CD4-positive, alpha-beta T cell treated with Interleukin-6 for 4 hours (primary cell): ENCODE measurements at regions not wholly inside any gene's neighbourhood (a gene's known extent, or its start where the extent isn't known, plus 50 kb on each side); places are given as distances from the start of the nearest gene placed in this dataset.

Experiments
- DNase-seq: peaks from one replicate; pipeline ENCODE4 v3.0.0-alpha.2; 2020; ENCODE audit warnings: mixed read lengths

DNA sequence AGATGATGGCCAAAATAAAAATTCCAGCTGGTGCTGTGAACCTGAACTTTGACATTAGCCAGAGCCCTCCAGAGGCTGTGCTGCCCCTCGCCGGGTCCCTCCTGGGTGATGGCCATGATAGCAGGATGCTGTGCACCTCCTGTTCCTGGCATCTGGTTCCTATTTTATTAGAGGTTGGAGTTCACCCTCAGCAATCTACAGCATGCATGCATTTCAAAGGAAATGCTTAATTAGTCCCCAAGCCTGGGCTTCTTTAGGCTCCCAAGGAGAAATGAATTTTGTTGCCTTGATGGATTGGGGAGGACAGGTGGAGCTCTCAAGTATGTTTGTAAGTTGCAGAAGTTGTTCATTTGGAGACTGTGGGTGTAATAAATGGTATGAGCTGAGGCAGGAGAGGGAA is 166.9 kb downstream of the GLI2 start:
- no peak for DNase-seq

DNA sequence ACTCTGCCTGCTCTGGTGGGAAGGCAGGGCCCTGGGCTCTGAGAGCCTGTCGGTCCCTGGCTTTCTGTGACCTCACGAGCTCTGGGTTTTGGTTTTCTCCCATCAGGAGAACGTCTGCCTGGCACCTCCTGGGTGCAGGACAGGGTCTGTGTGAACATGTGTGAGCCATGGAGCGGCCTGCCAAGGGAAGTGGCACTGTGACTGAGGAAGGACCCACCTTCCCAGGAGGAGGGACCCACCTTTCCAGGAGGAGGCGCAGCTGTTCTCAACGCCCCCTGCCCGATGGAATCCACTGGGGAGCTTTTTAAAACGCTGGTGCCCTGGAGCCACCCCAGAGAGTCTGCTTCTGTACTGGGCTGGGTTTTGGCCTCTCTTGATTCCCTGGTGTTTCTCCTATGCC is 168.7 kb downstream of the GLI2 start:
- no peak for DNase-seq

DNA sequence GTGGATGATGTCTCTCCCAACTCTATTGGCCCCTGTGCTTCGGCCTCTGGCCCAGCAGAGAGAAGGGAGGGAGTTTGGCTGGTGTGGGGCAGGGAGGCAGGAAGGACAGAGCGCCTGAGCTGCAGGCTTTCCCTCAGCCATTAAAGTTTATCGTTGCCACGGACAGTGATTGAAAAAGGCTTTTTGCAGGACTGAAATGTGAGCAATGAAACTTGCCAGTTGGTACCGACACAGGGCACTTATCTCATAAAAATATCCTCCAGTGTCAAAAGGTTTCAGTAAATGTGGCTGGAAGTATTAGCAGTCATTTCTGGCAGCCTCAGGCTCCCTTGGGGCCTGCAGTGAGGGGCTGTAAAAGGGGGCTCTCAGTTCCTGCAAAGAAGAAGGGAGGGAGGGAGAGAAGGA is 169.2 kb downstream of the GLI2 start:
- no peak for DNase-seq

DNA sequence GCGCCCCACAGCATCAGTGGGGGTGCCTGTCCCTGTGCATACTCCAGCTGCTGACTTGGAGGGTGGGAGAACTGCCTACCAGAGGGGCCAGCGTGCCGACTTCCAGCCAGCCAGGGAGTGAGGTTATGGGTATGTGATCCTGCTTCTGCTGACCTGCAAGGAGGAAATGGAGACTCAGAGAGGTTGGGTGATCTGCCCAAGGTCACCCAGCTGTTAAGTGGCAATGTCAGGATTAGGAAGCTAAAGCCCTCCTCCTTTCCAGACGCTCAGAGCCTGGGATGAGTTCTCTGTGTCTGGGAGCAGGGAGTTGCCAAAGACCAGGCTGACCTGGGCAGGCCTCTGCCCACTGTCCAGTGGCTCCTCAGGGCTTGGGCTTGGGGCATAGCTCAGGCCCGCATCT is 169.6 kb downstream of the GLI2 start:
- no peak for DNase-seq

DNA sequence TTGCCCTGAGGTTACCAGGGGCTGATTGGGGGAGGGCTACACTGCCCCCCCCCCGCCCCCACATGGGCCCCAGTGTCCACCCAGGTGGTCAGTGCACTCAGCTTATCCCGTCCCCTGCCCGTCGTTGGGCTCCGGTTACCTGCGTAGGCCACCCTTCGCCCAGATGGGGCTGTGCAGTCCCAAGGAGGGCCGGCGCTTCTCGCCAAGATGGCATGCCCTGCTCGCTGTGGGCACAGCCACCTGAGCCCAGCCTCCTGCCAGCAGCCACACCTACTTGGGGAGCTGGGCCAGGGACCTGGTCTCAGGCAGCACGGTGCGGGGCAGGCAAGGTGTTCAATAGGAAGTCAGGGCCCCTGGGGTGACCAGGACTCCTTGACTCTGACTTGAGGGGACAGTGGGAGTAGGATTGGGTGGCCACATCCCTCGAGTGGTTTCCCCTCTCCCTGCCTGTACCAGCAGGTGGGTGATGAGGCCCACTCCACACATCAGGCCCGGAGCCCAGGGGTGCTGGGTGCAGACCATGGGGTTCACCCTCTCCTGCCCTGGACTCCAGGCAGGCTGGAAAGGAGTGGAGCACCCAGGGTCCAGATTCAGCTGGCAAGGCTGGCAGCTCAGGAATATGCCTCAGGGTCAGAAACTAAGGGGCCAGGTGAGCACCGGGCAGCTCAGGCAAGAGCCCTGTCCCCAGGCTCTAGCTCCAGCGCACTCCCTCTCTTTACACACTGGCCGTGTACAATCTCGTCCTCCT is 170.3 kb downstream of the GLI2 start:
- no peak for DNase-seq

DNA sequence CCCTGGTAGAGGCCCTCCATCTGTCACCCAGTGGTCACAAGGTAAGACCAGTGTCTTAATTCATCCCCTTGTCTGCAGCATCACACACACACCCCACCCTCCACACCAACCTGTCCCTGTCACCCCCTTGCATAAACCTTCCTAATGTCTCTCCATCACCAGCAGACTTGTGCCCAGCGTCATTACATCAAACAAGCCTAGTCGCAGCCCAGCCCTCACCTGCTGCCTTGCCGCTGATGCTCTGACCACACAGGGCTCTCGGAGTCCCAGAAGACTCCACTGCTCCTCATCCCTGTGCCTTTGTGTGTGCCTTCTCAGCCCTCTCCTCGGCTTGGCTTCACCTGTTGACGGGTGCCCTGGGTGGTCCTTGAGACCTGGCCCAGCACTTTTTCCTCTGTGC is 171.2 kb downstream of the GLI2 start:
- no peak for DNase-seq

DNA sequence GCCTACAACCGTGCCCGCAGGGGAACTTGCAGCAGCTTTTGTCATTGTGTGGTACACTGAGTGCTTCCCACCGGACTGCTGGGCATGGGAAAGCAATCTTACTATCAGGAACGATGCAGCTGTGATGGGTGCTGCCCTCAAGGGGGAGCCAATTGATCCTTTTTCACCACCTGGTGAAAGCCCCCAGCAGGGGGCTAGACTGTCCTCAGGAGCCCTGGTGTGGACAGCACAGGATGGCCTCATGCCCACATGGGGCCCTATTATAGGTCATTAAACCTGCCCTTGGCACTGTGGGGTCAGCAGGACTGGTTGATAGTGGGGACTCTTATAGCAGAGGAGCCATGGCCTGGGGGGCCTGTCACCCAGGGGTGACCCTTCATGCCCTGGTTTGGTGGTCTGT is 172.2 kb downstream of the GLI2 start:
- DNase-seq, result no peak

DNA sequence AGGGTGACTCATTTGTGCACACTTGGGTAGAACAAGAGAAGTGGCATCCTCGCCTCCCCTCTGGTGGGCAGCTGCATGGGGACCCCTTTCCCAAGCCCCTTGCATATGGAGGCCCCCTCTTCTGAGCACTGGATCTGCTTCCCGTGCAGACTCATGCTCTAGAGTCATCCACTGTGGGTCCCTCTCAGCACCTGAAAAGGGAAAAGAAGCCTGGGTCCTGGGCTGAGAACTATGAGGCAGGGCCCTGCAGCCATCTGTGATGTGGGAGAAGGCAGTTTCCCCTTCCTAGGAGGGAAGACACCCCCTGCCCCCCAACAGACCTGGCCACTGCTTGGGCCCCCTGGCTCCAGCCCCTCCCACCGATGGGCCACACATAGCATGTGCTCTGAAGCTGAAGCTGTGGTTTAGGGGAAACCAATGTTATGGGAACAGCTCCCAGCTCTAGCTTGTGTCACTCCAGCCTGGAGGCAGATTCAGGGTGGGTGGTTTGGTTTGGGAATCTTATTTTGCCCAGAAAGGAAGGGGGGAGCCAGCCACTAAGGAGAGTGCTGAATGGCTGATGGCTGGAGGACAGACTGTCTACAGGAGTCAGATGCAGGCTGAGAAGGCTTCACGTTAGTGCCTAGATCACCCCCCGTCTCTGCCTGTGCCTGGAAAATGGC is 172.8 kb downstream of the GLI2 start:
- DNase-seq, result no peak

DNA sequence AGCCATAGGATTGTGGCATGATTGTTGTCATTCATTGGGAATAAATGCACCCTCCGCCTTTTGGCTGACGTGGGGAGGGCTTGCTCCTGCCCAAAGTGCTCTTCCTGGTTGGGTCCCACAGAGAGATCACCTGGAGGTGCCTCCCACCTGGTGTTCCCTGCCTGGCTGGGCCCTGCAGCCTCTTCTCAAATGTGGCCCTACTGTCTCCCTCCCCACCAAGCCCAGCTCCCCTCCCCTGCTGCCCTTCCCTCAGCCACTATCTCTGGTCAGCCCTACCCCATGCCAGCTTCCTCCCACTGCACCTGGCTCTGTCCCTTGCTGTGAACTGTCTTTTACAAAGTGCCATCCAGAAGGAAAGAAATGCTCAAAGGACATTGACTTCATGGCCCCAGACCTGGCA is 173.4 kb downstream of the GLI2 start:
- no peak for DNase-seq

DNA sequence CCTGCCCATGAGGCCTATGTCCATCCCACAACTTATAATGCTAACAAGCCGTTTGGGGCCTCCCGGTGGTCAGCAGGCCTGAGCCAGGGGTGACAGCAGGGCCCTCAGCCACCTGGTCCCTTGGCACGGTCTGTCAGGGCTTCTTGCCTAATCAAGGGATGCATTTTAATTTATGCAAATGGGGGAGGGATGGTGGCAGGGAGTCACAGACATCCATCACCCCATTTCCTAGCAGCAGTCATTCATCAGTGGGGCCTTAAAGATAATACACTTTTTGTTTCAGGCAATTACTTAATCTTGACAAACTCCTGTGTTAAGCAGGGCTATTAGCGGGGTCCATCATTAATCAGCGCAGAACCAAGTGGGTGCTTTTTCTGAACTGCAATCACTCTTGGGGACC is 174.5 kb downstream of the GLI2 start:
- no peak for DNase-seq

DNA sequence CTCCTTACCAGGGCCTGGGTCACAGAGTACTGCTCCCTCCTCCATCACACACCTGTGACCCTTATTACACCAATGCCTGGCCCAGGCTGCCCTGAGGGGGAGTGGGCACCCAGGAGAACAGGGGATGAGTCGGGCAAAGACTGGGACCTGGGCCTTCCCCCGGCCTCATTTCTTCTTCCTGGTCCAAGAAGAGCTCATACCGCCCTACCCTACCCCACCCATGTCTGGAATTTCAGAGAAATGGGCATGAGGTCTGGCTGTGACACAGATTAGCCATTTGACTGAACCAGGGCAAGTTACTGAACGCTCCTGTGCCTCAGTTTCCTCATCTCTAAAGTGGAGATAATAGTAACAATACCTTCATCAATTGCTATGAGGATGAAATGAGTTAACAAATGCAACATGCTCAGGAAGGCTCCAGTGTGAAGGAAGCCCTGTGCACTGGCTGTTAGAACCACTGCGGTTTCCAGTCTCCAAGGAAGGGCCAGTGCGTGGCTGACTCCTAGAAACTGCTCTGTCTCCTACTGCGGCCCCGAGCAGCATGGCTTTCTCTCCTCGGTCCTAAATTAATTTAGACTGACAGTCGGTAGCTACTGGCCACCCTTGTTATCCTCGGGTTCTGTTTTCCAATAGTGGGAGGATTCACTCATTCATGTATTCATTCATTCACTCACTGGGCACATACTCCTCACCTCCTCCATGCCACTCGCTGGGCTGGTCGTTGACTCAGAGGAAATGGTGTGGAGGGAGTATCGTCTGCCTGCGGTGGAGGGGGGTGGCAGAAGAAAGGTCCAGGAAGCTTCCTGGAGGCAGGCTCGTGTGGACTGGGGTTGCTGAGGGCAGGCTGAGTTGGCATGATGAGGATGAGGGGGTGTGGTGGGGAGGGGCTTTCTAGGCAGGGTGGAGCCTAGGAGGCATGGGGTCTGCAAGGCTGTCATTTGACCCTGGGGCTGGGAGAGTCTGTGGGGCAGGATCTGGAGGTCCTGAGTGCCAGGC is 175.6 kb downstream of the GLI2 start:
- no peak for DNase-seq

DNA sequence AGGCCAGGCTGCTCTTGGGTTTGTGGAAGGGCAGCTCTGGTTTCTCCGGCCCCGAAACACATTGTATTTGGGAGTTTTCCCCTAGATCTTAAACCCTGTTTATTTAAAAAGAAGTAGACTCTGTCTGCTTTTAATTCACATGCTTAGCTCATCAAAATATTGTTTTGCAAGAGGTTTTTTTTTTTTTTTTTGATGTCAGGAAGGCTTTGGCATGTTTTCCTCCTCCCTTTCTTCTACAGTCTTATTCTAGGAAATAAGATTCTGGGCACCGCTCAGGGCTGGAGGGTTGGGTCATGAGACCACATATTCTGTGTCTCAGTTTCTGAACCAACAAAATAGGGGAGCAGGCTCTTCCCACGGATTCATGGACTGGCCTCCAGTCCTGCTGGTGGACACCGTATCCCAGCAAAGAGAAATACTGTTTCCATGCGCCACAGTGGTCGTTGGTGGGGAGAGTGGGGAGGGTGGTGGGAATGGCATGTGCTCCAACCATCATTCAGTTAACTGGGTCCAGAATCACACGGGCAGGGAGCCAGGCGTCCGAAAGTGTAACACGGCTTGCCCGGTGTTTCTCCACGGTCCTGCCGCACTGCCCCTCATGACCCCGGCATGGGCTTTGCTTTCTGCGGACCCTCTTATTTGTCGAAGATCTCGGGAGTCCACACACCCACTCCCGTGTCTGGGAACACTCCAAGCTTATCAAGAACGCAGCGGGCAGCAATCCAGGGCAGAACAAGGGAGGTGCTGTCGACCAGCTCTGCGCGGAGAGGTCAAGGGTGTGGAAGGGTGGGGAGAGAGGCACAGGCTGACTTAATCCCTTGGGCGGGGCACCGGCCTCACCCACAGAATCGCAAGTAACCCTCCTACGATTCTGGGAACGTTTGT is 176.7 kb downstream of the GLI2 start:
- no peak for DNase-seq

DNA sequence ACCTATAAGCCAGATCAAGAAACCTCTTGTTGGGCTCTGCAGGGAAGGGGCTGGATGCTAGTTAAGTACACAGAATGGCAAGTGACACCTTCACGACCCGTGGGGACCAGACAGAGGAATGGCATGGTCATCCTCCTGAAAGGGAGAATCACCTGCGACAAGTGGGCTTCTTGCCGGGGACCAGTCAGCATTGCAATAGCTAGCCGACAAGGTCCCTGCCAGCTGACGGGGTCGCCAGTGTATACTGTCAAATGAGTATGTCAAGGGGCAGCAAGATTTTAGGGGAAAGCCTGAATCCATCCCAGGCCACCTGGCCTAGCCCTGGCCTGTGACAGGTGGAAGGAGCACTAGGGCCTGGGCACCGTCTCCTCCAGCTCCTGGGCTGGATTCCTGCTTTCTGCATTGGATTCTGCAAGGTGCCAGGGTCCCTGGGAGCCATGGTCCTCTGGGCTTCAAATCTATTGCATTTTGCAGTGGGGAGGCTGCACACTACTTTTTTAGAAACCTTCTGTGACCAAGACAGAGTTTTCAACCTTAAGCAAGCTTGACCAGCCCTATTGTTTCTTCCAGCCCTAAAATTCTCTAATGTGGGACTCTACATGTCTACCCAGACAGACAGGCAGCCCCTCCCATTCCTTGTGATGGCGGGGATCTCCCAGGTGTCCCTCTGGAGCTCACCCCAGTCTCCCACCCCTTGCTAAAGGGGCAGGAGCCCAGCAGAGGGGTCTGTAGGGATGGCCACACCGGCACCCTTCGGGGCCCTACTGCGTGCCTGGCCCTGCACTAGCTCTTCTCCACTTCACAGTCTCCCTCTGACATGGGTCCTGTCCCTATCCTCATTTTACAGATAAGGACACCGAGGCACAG is 178.5 kb downstream of the GLI2 start:
- DNase-seq, result no peak

DNA sequence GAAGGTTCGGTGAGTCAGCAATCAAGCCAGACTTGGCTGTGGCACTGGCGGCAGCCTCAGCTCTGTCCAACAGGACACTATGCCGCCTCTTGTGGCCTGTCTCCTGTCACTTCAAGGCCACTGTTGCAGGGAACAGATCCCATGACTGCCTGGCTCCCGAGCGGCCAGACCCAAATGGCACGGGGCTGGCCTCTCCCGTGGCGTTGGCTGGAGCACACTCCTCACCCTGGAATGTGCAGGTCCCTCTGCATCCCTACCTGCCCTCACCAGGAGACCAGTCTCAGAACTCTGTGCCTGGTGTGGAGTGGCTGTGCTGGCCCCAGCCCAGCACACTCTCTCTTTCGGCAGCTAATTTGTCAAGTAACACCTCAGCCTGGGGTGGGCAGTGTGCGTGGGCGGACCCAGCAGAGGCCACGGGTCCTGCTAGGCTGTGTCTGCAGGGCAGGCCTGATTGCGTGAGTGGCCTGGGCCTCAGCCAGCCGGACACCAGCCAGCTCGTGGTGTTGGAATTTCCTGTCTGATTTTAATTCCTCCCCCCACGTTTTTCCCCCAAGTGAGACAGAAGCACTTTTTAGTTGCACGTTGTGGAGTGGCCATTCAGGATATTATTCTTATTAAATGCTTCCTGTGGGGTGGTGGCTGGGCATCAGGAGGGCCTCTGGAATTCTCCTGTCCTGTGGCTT is 179.3 kb downstream of the GLI2 start:
- DNase-seq, result no peak

DNA sequence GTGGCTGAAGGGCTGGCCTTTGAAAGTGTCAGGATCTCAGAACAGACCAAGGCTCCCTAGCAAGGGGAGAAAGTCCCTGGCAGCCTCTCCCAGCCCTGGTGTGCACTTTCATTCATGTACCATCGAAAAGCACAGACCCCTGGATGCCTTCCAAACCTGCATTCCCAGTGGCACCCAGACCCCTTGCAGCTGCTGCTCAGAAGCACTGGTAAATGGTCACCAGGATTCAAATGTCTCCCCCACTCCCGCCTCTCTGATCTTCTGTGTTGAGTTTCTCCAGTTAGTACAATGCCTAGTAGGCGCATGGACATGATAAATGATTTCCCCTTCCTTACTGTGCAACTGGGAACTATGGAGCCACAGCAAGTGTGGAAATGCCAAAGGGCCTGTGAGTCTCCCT is 180.0 kb downstream of the GLI2 start:
- DNase-seq, result no peak

DNA sequence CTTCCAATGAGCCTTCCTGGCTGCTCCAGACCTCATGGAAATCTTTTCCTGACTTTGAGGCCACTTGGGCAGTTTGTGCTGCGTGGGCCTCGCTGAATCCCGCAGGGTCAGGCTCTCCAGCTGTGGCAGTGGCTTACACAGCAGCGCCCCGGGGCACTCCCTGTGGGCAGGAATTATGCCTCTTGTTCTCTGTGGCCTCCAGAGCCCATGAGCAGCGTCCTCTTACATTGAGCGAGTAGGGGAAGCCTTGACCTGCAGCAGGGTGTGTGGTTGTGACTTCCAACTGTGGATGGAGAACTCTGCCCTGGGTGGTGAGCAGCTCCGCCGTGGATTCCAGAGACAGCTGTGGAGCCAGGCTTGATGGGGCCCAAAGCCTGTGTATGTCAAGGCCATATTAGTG is 180.8 kb downstream of the GLI2 start:
- DNase-seq, result no peak

DNA sequence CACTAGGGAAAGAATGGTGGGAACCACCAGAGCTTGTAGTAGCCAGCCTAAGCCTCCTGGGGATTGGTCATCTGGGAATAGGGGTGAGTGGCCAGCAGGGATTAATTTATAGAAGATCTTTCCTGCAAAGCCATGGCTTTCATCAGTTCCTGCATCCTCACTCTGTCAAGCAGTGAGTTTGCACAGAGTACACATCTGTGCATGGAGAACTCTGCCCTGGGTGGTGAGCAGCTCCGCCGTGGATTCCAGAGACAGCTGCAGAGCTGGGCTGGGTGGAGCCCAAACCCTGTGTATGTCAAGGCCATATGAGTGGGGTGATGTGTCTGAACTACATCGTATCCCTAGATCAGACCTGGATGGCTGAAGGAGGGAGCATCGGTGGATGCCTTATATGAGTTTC is 182.2 kb downstream of the GLI2 start:
- no peak for DNase-seq

DNA sequence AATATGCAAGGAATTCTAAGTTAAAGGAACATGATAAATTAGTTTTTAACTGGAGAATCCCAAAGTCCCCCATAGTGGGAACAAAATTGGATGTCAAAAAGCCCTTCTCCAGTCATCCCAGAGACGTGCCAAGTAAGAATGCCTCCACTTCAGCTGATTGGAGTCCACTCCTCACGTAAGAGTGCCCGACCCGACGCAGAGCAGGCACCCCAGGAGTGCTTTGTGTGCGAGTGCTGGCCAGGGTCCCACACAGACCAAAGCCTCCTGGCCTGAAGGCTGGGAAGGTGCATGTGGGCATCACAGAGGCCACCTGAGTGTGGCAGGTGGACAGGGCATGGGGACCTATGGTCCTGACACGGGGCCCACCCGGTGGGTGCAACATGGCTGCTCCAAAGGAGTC is 183.5 kb downstream of the GLI2 start:
- no peak for DNase-seq

DNA sequence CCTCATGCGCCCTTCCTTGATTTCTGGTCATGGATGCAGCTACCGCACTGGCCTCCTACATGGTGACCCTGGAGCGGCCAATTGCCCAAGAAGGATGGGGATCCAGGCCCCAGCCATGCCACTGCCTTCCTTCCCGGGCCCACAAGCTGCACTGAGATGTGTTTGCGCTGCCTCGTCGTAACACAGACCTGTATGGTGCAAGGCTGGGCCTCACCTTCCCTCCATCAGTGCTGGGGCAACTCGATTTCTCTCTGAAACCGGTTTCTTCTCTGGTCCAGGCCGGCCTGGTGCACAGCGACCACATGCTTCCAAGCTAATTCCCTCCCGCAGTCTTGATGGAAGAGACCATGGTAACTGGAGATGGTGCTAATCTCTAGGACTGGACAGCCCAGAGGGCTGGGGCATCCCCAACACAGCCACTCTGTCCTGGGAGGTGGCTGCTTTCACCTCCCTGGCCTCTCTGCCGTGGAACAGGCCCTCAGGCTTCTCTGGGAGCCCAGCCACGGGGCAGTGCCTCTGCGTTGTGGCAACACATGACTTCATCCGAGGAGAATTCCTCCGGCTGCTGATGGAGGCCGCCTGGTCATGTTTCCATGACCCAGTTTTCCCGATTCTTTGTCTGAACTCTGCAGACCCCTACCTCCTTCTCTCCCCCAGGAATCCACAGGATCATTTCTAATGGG is 184.2 kb downstream of the GLI2 start:
- no peak for DNase-seq

DNA sequence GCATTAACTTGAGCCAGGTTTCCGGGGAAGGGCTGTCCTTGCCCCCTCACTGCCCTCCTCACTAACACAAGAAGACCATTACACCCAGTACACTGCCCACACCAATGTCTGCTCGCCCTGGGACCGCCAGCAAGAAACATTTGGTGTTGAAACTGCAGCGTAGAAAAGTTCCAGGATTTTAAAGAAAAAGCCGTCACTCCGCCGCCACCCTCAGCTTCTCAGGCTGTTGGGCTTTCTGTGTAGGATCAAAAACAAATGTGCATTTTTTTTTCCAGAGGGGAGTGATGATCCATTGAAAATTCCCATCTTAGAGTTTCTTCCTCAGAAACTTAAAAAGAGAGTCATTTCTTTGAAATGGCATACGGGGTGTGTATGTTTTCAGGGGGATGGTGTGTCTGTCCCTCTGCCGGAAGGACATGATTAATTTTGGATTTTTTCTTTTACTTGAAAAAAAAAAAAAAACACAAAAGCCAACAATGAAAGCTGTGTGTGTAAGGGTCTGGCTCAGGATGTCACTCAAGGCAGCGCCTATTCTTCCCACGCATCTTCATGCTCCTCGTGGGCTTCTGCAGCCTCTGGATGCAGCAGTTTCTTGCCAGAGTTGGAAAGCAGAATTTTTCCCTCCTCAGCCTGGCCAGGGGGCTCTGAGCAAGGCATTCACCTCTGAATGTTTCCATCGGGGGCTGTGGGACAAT is 184.9 kb downstream of the GLI2 start:
- no peak for DNase-seq
